ENCODE measurements at regions not wholly inside any gene's neighbourhood (a gene's known extent, or its start where the extent isn't known, plus 50 kb on each side); places are given as distances from the start of the nearest gene placed in this dataset.

- no peak for DNase-seq (ENCODE audit: low read depth)
Measured at GRCh38 chr13:40480012-40480914, 186.2 kb downstream of the FOXO1 start.

- no peak for DNase-seq (ENCODE audit: low read depth)
Measured at GRCh38 chr13:40480915-40481516, 185.4 kb downstream of the FOXO1 start.

GRCh38 chr13:40483601-40484000 lies 182.8 kb downstream of the FOXO1 start:
- no peak for DNase-seq (ENCODE audit: low read depth)

GRCh38 chr13:40484101-40484800 lies 182.2 kb downstream of the FOXO1 start:
- no peak for DNase-seq (ENCODE audit: low read depth)

- no peak for DNase-seq (ENCODE audit: low read depth)
Measured at GRCh38 chr13:40484974-40485373, 181.5 kb downstream of the FOXO1 start.

- peak; percentile 55 for DNase-seq (ENCODE audit: low read depth)
Measured at GRCh38 chr13:40485611-40486517, 180.6 kb downstream of the FOXO1 start.

- no peak for DNase-seq (ENCODE audit: low read depth)
Measured at GRCh38 chr13:40486518-40487163, 179.8 kb downstream of the FOXO1 start.

- DNase-seq (ENCODE audit: low read depth): no peak
Measured at GRCh38 chr13:40488869-40489391, 177.5 kb downstream of the FOXO1 start.

GRCh38 chr13:40490086-40490758 lies 176.2 kb downstream of the FOXO1 start:
- peak; percentile 35 for DNase-seq (ENCODE audit: low read depth)

GRCh38 chr13:40492511-40492910 lies 173.9 kb downstream of the FOXO1 start:
- no peak for DNase-seq (ENCODE audit: low read depth)

GRCh38 chr13:40494513-40494912 lies 171.9 kb downstream of the FOXO1 start:
- no peak for DNase-seq (ENCODE audit: low read depth)

- DNase-seq (ENCODE audit: low read depth): no peak
Measured at GRCh38 chr13:40494946-40495620, 171.4 kb downstream of the FOXO1 start.

GRCh38 chr13:40495621-40496001 lies 170.8 kb downstream of the FOXO1 start:
- no peak for DNase-seq (ENCODE audit: low read depth)

GRCh38 chr13:40496035-40496810 lies 170.2 kb downstream of the FOXO1 start:
- no peak for DNase-seq (ENCODE audit: low read depth)

GRCh38 chr13:40498461-40498860 lies 168.0 kb downstream of the FOXO1 start:
- DNase-seq (ENCODE audit: low read depth): no peak

GRCh38 chr13:40502236-40502635 lies 164.2 kb downstream of the FOXO1 start:
- no peak for DNase-seq (ENCODE audit: low read depth)

GRCh38 chr13:40503011-40503410 lies 163.4 kb downstream of the FOXO1 start:
- no peak for DNase-seq (ENCODE audit: low read depth)

GRCh38 chr13:40503966-40504591 lies 162.4 kb downstream of the FOXO1 start:
- no peak for DNase-seq (ENCODE audit: low read depth)

- no peak for DNase-seq (ENCODE audit: low read depth)
Measured at GRCh38 chr13:40504641-40505040, 161.8 kb downstream of the FOXO1 start.
